ENCODE measurements at regions not wholly inside any gene's neighbourhood (a gene's known extent, or its start where the extent isn't known, plus 50 kb on each side); places are given as distances from the start of the nearest gene placed in this dataset.

DNA sequence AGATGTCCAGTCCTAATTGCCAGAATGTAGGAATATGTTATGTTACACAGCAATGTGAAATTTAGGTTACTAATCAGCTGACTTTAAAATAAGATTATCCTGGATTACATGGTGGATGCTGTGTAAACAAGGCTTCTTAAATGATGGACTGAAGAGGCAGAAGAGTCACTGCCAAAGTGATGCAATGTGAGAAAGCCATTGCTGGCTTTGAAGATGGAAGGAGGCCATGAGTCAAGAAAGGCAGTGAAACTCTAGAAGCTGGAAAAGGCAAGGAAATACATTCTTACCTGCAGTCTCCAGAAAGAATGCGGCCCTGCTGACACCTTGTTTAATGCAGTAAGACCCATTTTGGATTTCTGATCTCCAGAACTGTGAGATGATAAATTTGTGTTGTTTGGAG, 179.1 kb upstream of the ZPLD1 start:
- Histone ChIP-seq H3K4me3 (ENCODE audit: insufficient read depth in 1 of 2, low read depth in 1 of 2, low read length in 2 of 2) (no peak overlapping the region), H3K27me3 (ENCODE audit: control insufficient read depth in 1 of 2, insufficient read depth in 1 of 2, low read length in 2 of 2) (no peaks in the 10 kb centered on the region), H3K79me1 (replicated peaks; ENCODE audit: low read length, poor library complexity, severe bottlenecking) (no peaks in the 10 kb centered on the region), H3K18ac (ENCODE audit: low read depth in 1 of 2, low read length in 2 of 2) (no peak overlapping the region), H2BK120ac (ENCODE audit: low read depth, low read length) (no peak overlapping the region), H3K4ac (ENCODE audit: low read depth in 1 of 2, low read length in 2 of 2) (no peak overlapping the region), H3K27ac (ENCODE audit: low read length, poor library complexity, severe bottlenecking) (no peak overlapping the region), H2BK12ac (ENCODE audit: low read length in 2 of 2) (no peak overlapping the region), H4K91ac (ENCODE audit: low read length) (no peak overlapping the region), H3K9me3 (ENCODE audit: control insufficient read depth, low read length) (no peaks in the 10 kb centered on the region), H3K4me1 (ENCODE audit: control insufficient read depth, insufficient read depth, low read depth, low read length) (no peaks in the 10 kb centered on the region), H3K36me3 (ENCODE audit: control insufficient read depth in 1 of 2, insufficient read depth in 2 of 2, low read depth in 1 of 2, low read length in 2 of 2) (no peaks in the 10 kb centered on the region), H2BK15ac (ENCODE audit: low read depth, poor library complexity, severe bottlenecking) (no peak overlapping the region), H2AFZ (ENCODE audit: low read depth, low read length) (no peak overlapping the region), H3K4me2 (ENCODE audit: low read length, poor library complexity, severe bottlenecking) (no peak overlapping the region), H3K14ac (ENCODE audit: low read length in 2 of 2) (no peak overlapping the region), H3K9ac (ENCODE audit: low read length) (no peak overlapping the region), H2BK5ac (ENCODE audit: low read depth, low read length, poor library complexity, severe bottlenecking) (no peak overlapping the region), H3K23ac (ENCODE audit: low read length in 2 of 2) (no peak overlapping the region), H2AK5ac (ENCODE audit: low read length, severe bottlenecking) (no peak overlapping the region), H4K8ac (ENCODE audit: low read length) (no peak overlapping the region)
- WGBS, result 100% methylated on average over 1 of the region's 1 CpG
- no peak for DNase-seq

DNA sequence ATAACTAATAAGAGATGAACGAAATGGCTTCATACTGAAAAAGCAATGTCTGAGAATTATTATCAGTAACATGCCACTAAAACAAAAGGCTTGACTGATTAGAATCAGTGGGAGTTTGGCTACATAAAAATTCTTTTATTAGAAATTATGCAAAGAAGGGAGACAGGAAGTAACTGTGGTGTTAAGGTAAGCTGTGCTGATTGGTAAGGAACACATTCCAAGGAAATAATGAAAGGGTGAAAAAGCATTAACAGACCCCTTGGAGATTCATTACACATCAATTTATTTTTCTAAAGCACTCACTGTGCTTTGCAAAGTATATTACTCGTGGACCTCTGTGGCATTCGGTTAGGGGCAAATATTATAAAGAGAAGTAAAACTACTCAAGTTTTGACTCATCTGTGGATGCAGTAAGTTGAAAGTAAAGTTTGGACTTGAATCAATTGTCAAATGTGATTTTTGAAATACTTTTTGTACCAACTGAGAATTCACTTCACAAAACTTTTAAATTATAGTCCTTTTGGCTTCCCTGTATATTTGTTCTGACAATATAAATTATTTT, 176.1 kb upstream of the ZPLD1 start:
- no peaks in the 10 kb centered on the region for H3K4me1 ChIP-seq (ENCODE audit: control insufficient read depth, insufficient read depth, low read depth, low read length)
- no peak overlapping the region for H3K4me3 ChIP-seq (ENCODE audit: insufficient read depth in 1 of 2, low read depth in 1 of 2, low read length in 2 of 2)
- H3K14ac ChIP-seq (ENCODE audit: low read length in 2 of 2), result no peak overlapping the region
- H3K9ac ChIP-seq (ENCODE audit: low read length), result no peak overlapping the region
- no peak overlapping the region for H2BK120ac ChIP-seq (ENCODE audit: low read depth, low read length)
- H2AFZ ChIP-seq (ENCODE audit: low read depth, low read length), result no peak overlapping the region
- no peaks in the 10 kb centered on the region for H3K27me3 ChIP-seq (ENCODE audit: control insufficient read depth in 1 of 2, insufficient read depth in 1 of 2, low read length in 2 of 2)
- H3K18ac ChIP-seq (ENCODE audit: low read depth in 1 of 2, low read length in 2 of 2), result no peak overlapping the region
- no peaks in the 10 kb centered on the region for H3K9me3 ChIP-seq (ENCODE audit: control insufficient read depth, low read length)
- no peaks in the 10 kb centered on the region for H3K79me1 ChIP-seq (replicated peaks; ENCODE audit: low read length, poor library complexity, severe bottlenecking)
- H2AK5ac ChIP-seq (ENCODE audit: low read length, severe bottlenecking), result no peak overlapping the region
- no peak overlapping the region for H3K23ac ChIP-seq (ENCODE audit: low read length in 2 of 2)
- H4K8ac ChIP-seq (ENCODE audit: low read length), result no peak overlapping the region
- no peak for DNase-seq
- no peak overlapping the region for H3K27ac ChIP-seq (ENCODE audit: low read length, poor library complexity, severe bottlenecking)
- H2BK5ac ChIP-seq (ENCODE audit: low read depth, low read length, poor library complexity, severe bottlenecking), result no peak overlapping the region
- H4K91ac ChIP-seq (ENCODE audit: low read length), result no peak overlapping the region
- WGBS, result 80% methylated on average over 2 of the region's 3 CpGs
- no peak overlapping the region for H2BK12ac ChIP-seq (ENCODE audit: low read length in 2 of 2)
- H3K4ac ChIP-seq (ENCODE audit: low read depth in 1 of 2, low read length in 2 of 2), result no peak overlapping the region
- H2BK15ac ChIP-seq (ENCODE audit: low read depth, poor library complexity, severe bottlenecking), result no peak overlapping the region
- H3K36me3 ChIP-seq (ENCODE audit: control insufficient read depth in 1 of 2, insufficient read depth in 2 of 2, low read depth in 1 of 2, low read length in 2 of 2), result no peaks in the 10 kb centered on the region
- no peak overlapping the region for H3K4me2 ChIP-seq (ENCODE audit: low read length, poor library complexity, severe bottlenecking)

DNA sequence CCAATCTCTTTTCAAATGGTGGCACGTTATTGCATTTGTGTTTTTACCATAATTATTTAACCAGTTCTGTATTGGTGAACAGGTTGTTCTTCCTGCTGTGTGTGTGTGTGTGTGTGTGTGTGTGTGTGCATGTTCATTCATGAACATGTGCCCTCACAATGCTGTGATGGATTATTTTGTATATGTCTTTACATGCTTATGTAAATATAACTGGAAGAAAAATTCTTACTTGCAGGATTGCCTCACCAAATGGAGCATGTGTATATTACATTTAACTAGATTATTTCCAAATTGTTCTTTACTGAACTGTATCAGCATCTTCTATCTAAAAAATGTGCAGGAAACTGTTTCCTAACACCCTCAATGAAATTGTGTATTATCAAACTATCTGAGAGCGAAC, 175.2 kb upstream of the ZPLD1 start:
- H2AK5ac ChIP-seq (ENCODE audit: low read length, severe bottlenecking), result no peak overlapping the region
- H3K27ac ChIP-seq (ENCODE audit: low read length, poor library complexity, severe bottlenecking), result no peak overlapping the region
- no peaks in the 10 kb centered on the region for H3K4me1 ChIP-seq (ENCODE audit: control insufficient read depth, insufficient read depth, low read depth, low read length)
- no peaks in the 10 kb centered on the region for H3K27me3 ChIP-seq (ENCODE audit: control insufficient read depth in 1 of 2, insufficient read depth in 1 of 2, low read length in 2 of 2)
- H3K4ac ChIP-seq (ENCODE audit: low read depth in 1 of 2, low read length in 2 of 2), result no peak overlapping the region
- H3K14ac ChIP-seq (ENCODE audit: low read length in 2 of 2), result no peak overlapping the region
- no peak overlapping the region for H2BK5ac ChIP-seq (ENCODE audit: low read depth, low read length, poor library complexity, severe bottlenecking)
- no peaks in the 10 kb centered on the region for H3K79me1 ChIP-seq (replicated peaks; ENCODE audit: low read length, poor library complexity, severe bottlenecking)
- no peak overlapping the region for H2BK120ac ChIP-seq (ENCODE audit: low read depth, low read length)
- H4K91ac ChIP-seq (ENCODE audit: low read length), result no peak overlapping the region
- no peaks in the 10 kb centered on the region for H3K9me3 ChIP-seq (ENCODE audit: control insufficient read depth, low read length)
- no peak overlapping the region for H3K9ac ChIP-seq (ENCODE audit: low read length)
- H3K4me3 ChIP-seq (ENCODE audit: insufficient read depth in 1 of 2, low read depth in 1 of 2, low read length in 2 of 2), result no peak overlapping the region
- no peak overlapping the region for H3K4me2 ChIP-seq (ENCODE audit: low read length, poor library complexity, severe bottlenecking)
- WGBS, result 70% methylated on average over 1 of the region's 2 CpGs
- H2BK15ac ChIP-seq (ENCODE audit: low read depth, poor library complexity, severe bottlenecking), result no peak overlapping the region
- no peak overlapping the region for H3K18ac ChIP-seq (ENCODE audit: low read depth in 1 of 2, low read length in 2 of 2)
- DNase-seq, result no peak
- H2AFZ ChIP-seq (ENCODE audit: low read depth, low read length), result no peak overlapping the region
- no peaks in the 10 kb centered on the region for H3K36me3 ChIP-seq (ENCODE audit: control insufficient read depth in 1 of 2, insufficient read depth in 2 of 2, low read depth in 1 of 2, low read length in 2 of 2)
- no peak overlapping the region for H2BK12ac ChIP-seq (ENCODE audit: low read length in 2 of 2)
- no peak overlapping the region for H3K23ac ChIP-seq (ENCODE audit: low read length in 2 of 2)
- H4K8ac ChIP-seq (ENCODE audit: low read length), result no peak overlapping the region

DNA sequence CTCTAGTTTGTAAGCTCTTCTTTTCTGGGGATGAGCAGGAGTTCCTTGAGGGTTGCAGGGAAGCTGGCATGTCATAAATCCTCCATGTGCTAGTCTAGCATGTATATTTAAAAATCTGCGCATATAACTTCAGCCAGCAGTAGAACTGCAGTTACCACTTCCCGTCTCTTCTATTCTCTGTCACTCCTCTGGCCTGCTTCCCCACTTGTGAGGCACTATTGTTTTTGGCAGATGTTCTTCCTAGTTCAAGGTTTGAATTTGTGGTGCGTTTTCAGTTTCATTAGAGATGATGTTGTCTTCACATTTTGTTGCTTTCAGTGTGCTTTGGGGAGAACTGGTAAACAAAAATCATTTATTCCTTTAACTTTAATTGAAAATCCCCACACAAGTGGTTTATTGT, 169.1 kb upstream of the ZPLD1 start:
- Histone ChIP-seq H3K79me1 (replicated peaks; ENCODE audit: low read length, poor library complexity, severe bottlenecking) (no peaks in the 10 kb centered on the region), H2BK12ac (ENCODE audit: low read length in 2 of 2) (no peak overlapping the region), H4K8ac (ENCODE audit: low read length) (no peak overlapping the region), H3K14ac (ENCODE audit: low read length in 2 of 2) (no peak overlapping the region), H3K4ac (ENCODE audit: low read depth in 1 of 2, low read length in 2 of 2) (no peak overlapping the region), H2BK120ac (ENCODE audit: low read depth, low read length) (no peak overlapping the region), H3K9ac (ENCODE audit: low read length) (no peak overlapping the region), H3K27me3 (ENCODE audit: control insufficient read depth in 1 of 2, insufficient read depth in 1 of 2, low read length in 2 of 2) (peaks cover 0 to 3% of the 10 kb centered on the region in 2 experiments), H3K18ac (ENCODE audit: low read depth in 1 of 2, low read length in 2 of 2) (no peak overlapping the region), H3K4me1 (ENCODE audit: control insufficient read depth, insufficient read depth, low read depth, low read length) (no peaks in the 10 kb centered on the region), H3K27ac (ENCODE audit: low read length, poor library complexity, severe bottlenecking) (no peak overlapping the region), H3K9me3 (ENCODE audit: control insufficient read depth, low read length) (no peaks in the 10 kb centered on the region), H2AFZ (ENCODE audit: low read depth, low read length) (no peak overlapping the region), H2BK15ac (ENCODE audit: low read depth, poor library complexity, severe bottlenecking) (no peak overlapping the region), H2BK5ac (ENCODE audit: low read depth, low read length, poor library complexity, severe bottlenecking) (no peak overlapping the region), H3K36me3 (ENCODE audit: control insufficient read depth in 1 of 2, insufficient read depth in 2 of 2, low read depth in 1 of 2, low read length in 2 of 2) (no peaks in the 10 kb centered on the region), H3K23ac (ENCODE audit: low read length in 2 of 2) (no peak overlapping the region), H3K4me2 (ENCODE audit: low read length, poor library complexity, severe bottlenecking) (no peak overlapping the region), H2AK5ac (ENCODE audit: low read length, severe bottlenecking) (no peak overlapping the region), H4K91ac (ENCODE audit: low read length) (no peak overlapping the region), H3K4me3 (ENCODE audit: insufficient read depth in 1 of 2, low read depth in 1 of 2, low read length in 2 of 2) (no peak overlapping the region)
- 60% methylated on average over 1 of the region's 3 CpGs for WGBS
- no peak for DNase-seq

Measured in mesenchymal stem cell (in vitro differentiated cells and primary cell).